ENCODE measurements at regions not wholly inside any gene's neighbourhood (a gene's known extent, or its start where the extent isn't known, plus 50 kb on each side); places are given as distances from the start of the nearest gene placed in this dataset.

- no peak overlapping the region for H3K14ac ChIP-seq (ENCODE audit: insufficient read length)
- H3K79me2 ChIP-seq (ENCODE audit: control insufficient read depth in 1 of 2, insufficient read depth in 2 of 2, low read length in 2 of 2), result no peaks in the 10 kb centered on the region
- no peak overlapping the region for H3K56ac ChIP-seq (replicated peaks; ENCODE audit: insufficient read length, low read depth, low read length)
- ChIA-PET CTCF (ENCODE audit: partially characterized antibody) (no interaction called here), POLR2A (ENCODE audit: partially characterized antibody) (no interaction called here)
- DNase-seq (ENCODE audit: low read depth in 1 of 2, low spot score in 2 of 2) (no peak), FAIRE-seq (no peak)
- no peaks in the 10 kb centered on the region for H3K27me3 ChIP-seq (replicated peaks in 1 of 4; ENCODE audit: control insufficient read depth in 3 of 4, extremely low read depth in 1 of 4, insufficient read depth in 3 of 4, low read length in 3 of 4)
- no peak overlapping the region for H2AFZ ChIP-seq (ENCODE audit: low read length)
- 100% methylated on average over 1 of the region's 1 CpG; no CpG with 5 or more reads in 1 of the 2 experiments for WGBS, 2 experiments (ENCODE audit: extremely low coverage in 1 of 2, insufficient coverage in 1 of 2, insufficient read length in 1 of 2, insufficient replicate concordance in 2 of 2, low coverage in 1 of 2, low lambda C conversion rate in 2 of 2, missing lambda C conversion rate in 1 of 2)
- no peaks in the 10 kb centered on the region for H3K36me3 ChIP-seq (ENCODE audit: control insufficient read depth in 2 of 4, insufficient read depth in 4 of 4, low read length in 3 of 4)
- no peak overlapping the region for H3K4ac ChIP-seq (replicated peaks; ENCODE audit: insufficient read length, low read depth, low read length)
- no peak overlapping the region for H3K18ac ChIP-seq (ENCODE audit: extremely low read depth, low read length)
- H4K20me1 ChIP-seq (replicated peaks in 1 of 2; ENCODE audit: control insufficient read depth in 1 of 2, insufficient read depth in 2 of 2, low read length in 2 of 2), result no peaks in the 10 kb centered on the region
- H2BK15ac ChIP-seq (ENCODE audit: low read length), result no peak overlapping the region
- no peaks in the 10 kb centered on the region for H3K79me1 ChIP-seq (ENCODE audit: low read depth, low read length)
- H3K4me3 ChIP-seq (ENCODE audit: extremely low read depth in 1 of 4, insufficient read depth in 2 of 4, low read depth in 3 of 4, low read length in 4 of 4), result no peak overlapping the region
- H4K91ac ChIP-seq (replicated peaks; ENCODE audit: insufficient read length, low read length), result no peak overlapping the region
- no peak overlapping the region for H3K27ac ChIP-seq (ENCODE audit: low read depth, low read length)
- H2BK5ac ChIP-seq (ENCODE audit: low read depth, low read length), result no peak overlapping the region
- H2BK12ac ChIP-seq (ENCODE audit: low read depth, low read length), result no peak overlapping the region
- H3K9ac ChIP-seq (replicated peaks in 1 of 4; ENCODE audit: extremely low read depth in 1 of 4, low read depth in 3 of 4, low read length in 3 of 4), result no peak overlapping the region
- H3K4me2 ChIP-seq (ENCODE audit: insufficient read depth in 1 of 2, low read depth in 2 of 2, low read length in 2 of 2), result no peak overlapping the region
- H3K9me3 ChIP-seq (ENCODE audit: insufficient read depth in 2 of 2, low read depth in 1 of 2, low read length in 1 of 2), result no peaks in the 10 kb centered on the region; a peak in 1 of 4 replicates
- H3K23ac ChIP-seq (ENCODE audit: insufficient read length), result no peak overlapping the region
- H4K8ac ChIP-seq (ENCODE audit: extremely low read depth, insufficient read depth, low read length), result no peak overlapping the region
- H4K5ac ChIP-seq (ENCODE audit: insufficient read length, low read depth, low read length), result no peak overlapping the region
- H2AK5ac ChIP-seq (ENCODE audit: low read depth, low read length), result no peak overlapping the region
- no peaks in the 10 kb centered on the region for H3K23me2 ChIP-seq (ENCODE audit: low read depth, low read length)
- no peak overlapping the region for H2BK20ac ChIP-seq (ENCODE audit: low read length)
- no peaks in the 10 kb centered on the region for H3K4me1 ChIP-seq (replicated peaks in 1 of 4; ENCODE audit: control insufficient read depth in 3 of 4, insufficient read depth in 4 of 4, low read length in 3 of 4)
- H2BK120ac ChIP-seq (replicated peaks; ENCODE audit: low read depth, low read length), result no peak overlapping the region
- TF ChIP-seq SP1 (IDR thresholded peaks at IDR 0.05; ENCODE audit: low read depth, low read length) (no peak), SUZ12 (IDR thresholded peaks at IDR 0.05; ENCODE audit: low read length) (no peak), SIX5 (IDR thresholded peaks at IDR 0.05; ENCODE audit: low read depth, low read length) (no peak), CHD2 (IDR thresholded peaks at IDR 0.05; ENCODE audit: low read length) (no peak), SRF (IDR thresholded peaks at IDR 0.05; ENCODE audit: low read depth, low read length) (no peak), RBBP5 (IDR thresholded peaks at IDR 0.05; ENCODE audit: borderline replicate concordance, low read depth, low read length) (no peak), CHD1 (IDR thresholded peaks at IDR 0.05; ENCODE audit: low read depth, low read length) (no peak), MAX (IDR thresholded peaks at IDR 0.05) (no peak), EZH2 (IDR thresholded peaks at IDR 0.05; ENCODE audit: low read depth, low read length, severe bottlenecking) (no peak), ZNF274 (IDR thresholded peaks at IDR 0.05; ENCODE audit: borderline replicate concordance, extremely low read depth, low read length) (no peak), ATF3 (IDR thresholded peaks at IDR 0.05; ENCODE audit: insufficient read depth, low read depth, low read length) (no peak), TBP (IDR thresholded peaks at IDR 0.05; ENCODE audit: low read depth, low read length) (no peak), CTCF (IDR thresholded peaks at IDR 0.05; ENCODE audit: control extremely low read depth in 1 of 3, insufficient read depth in 1 of 3, low read depth in 1 of 3, low read length in 3 of 3) (no peak)
Measured at GRCh38 chrX:43188296-43188695, 410.3 kb upstream of the PPP1R2C start.
